Karpas-422 (cell line): ENCODE measurements at regions not wholly inside any gene's neighbourhood (a gene's known extent, or its start where the extent isn't known, plus 50 kb on each side); places are given as distances from the start of the nearest gene placed in this dataset.
A peak's percentile ranks its signal among the peaks of the same experiment; 100 is the strongest.

Experiments
- DNase-seq: peaks from one replicate; pipeline ENCODE4 v3.0.0-alpha.2; 2015
- H2AFZ ChIP-seq: fragments of 200-600 bp; sonication (generic); 2 replicates; pipeline ENCODE4 v1.6.1; 2014; ENCODE audit warnings: antibody characterized with exemption, low read length, mixed read lengths
- H3K27ac ChIP-seq: fragments of 200-600 bp; sonication (generic); 2 replicates; pipeline ENCODE4 v1.5.1; 2014; ENCODE audit warnings: mild to moderate bottlenecking, low read length, moderate library complexity
- H3K27me3 ChIP-seq: fragments of 200-600 bp; sonication (generic); 2 replicates; pipeline ENCODE4 v1.6.1; 2014; ENCODE audit warnings: low read length, mixed read lengths
- H3K36me3 ChIP-seq: fragments of 200-600 bp; sonication (generic); 2 replicates; pipeline ENCODE4 v1.6.1; 2014; ENCODE audit warnings: low read length, mixed read lengths; ENCODE audit not compliant: insufficient read depth
- H3K4me1 ChIP-seq: fragments of 200-600 bp; sonication (generic); 2 replicates; pipeline ENCODE4 v1.6.1; 2014; ENCODE audit warnings: mild to moderate bottlenecking, low read length, mixed read lengths
- H3K4me2 ChIP-seq: fragments of 200-600 bp; sonication (generic); 2 replicates; pipeline ENCODE4 v1.6.1; 2014; ENCODE audit warnings: low read length, low read depth, mild to moderate bottlenecking; ENCODE audit not compliant: poor library complexity, severe bottlenecking
- H3K4me3 ChIP-seq: fragments of 200-600 bp; sonication (generic); 2 replicates; pipeline ENCODE4 v1.5.1; 2014; ENCODE audit warnings: mild to moderate bottlenecking, antibody characterized with exemption, low read length, mixed read lengths
- H3K79me2 ChIP-seq: fragments of 200-600 bp; sonication (generic); 2 replicates; pipeline ENCODE4 v1.6.1; 2014; ENCODE audit warnings: mild to moderate bottlenecking, low read length, mixed read lengths
- H3K9ac ChIP-seq: fragments of 200-600 bp; sonication (generic); 2 replicates; pipeline ENCODE4 v1.6.0; 2014; ENCODE audit warnings: low read length
- H3K9me2 ChIP-seq: fragments of 200-600 bp; sonication (generic), shearing (Covaris generic); replicated peaks from 2 replicates; pipeline ENCODE4 v1.6.0; 2014; ENCODE audit warnings: mild to moderate bottlenecking, low read length, moderate library complexity; ENCODE audit not compliant: insufficient read depth
- H3K9me3 ChIP-seq: fragments of 300-700, 200-600 bp; sonication (generic); 2 replicates; pipeline ENCODE4 v1.6.1; 2014; ENCODE audit warnings: low read length, mixed read lengths
- H4K20me1 ChIP-seq: fragments of 200-600 bp; sonication (generic); 2 replicates; pipeline ENCODE4 v1.6.1; 2014; ENCODE audit warnings: mild to moderate bottlenecking, antibody characterized with exemption, low read length, low read depth; ENCODE audit not compliant: insufficient read depth

- no peak overlapping the region for H3K9ac ChIP-seq
- H3K36me3 ChIP-seq, result no peaks in the 10 kb centered on the region
- DNase-seq, result no peak
- H3K4me1 ChIP-seq, result no peaks in the 10 kb centered on the region
- no peak overlapping the region for H2AFZ ChIP-seq
- no peaks in the 10 kb centered on the region for H4K20me1 ChIP-seq
- H3K4me2 ChIP-seq, result no peak overlapping the region
- H3K79me2 ChIP-seq, result no peaks in the 10 kb centered on the region
- no peaks in the 10 kb centered on the region for H3K27me3 ChIP-seq
- no peaks in the 10 kb centered on the region for H3K9me2 ChIP-seq
- H3K4me3 ChIP-seq, result no peak overlapping the region
- no peaks in the 10 kb centered on the region for H3K9me3 ChIP-seq
- H3K27ac ChIP-seq, result no peak overlapping the region
Observed at GRCh38 chr15:37638116-37638515, 296.3 kb upstream of the TMCO5A start.

GRCh38 chr15:37638691-37639090, 295.7 kb upstream of the TMCO5A start:
- Histone ChIP-seq H3K4me2 (no peak overlapping the region), H3K9me2 (no peaks in the 10 kb centered on the region), H3K9me3 (no peaks in the 10 kb centered on the region), H3K4me3 (no peak overlapping the region), H4K20me1 (no peaks in the 10 kb centered on the region), H3K79me2 (no peaks in the 10 kb centered on the region), H3K27me3 (no peaks in the 10 kb centered on the region), H3K4me1 (no peaks in the 10 kb centered on the region), H2AFZ (no peak overlapping the region), H3K27ac (no peak overlapping the region), H3K9ac (no peak overlapping the region), H3K36me3 (no peaks in the 10 kb centered on the region)
- DNase-seq, result no peak

GRCh38 chr15:37652646-37653417, 281.6 kb upstream of the TMCO5A start:
- Histone ChIP-seq H3K27ac (no peak overlapping the region), H3K4me1 (no peaks in the 10 kb centered on the region), H4K20me1 (no peaks in the 10 kb centered on the region), H3K4me2 (no peak overlapping the region), H3K9me3 (peaks cover 4% of the 10 kb centered on the region; the same call in 1 of the 2 replicates), H3K79me2 (no peaks in the 10 kb centered on the region), H3K27me3 (no peaks in the 10 kb centered on the region), H3K36me3 (no peaks in the 10 kb centered on the region), H3K9ac (no peak overlapping the region), H3K4me3 (no peak overlapping the region), H2AFZ (no peak overlapping the region), H3K9me2 (no peaks in the 10 kb centered on the region)
- DNase-seq, result no peak

GRCh38 chr15:37678124-37678523, 256.3 kb upstream of the TMCO5A start:
- Histone ChIP-seq H3K4me1 (no peaks in the 10 kb centered on the region), H3K9me2 (no peaks in the 10 kb centered on the region), H3K4me2 (no peak overlapping the region), H3K36me3 (no peaks in the 10 kb centered on the region), H4K20me1 (no peaks in the 10 kb centered on the region), H3K27ac (no peak overlapping the region), H3K9ac (no peak overlapping the region), H2AFZ (no peak overlapping the region), H3K79me2 (no peaks in the 10 kb centered on the region), H3K9me3 (no peaks in the 10 kb centered on the region), H3K27me3 (no peaks in the 10 kb centered on the region), H3K4me3 (no peak overlapping the region)
- no peak for DNase-seq

- Histone ChIP-seq H3K9me3 (no peaks in the 10 kb centered on the region), H3K4me2 (no peak overlapping the region), H3K36me3 (no peaks in the 10 kb centered on the region), H3K27me3 (no peaks in the 10 kb centered on the region), H3K4me3 (no peak overlapping the region), H3K9ac (no peak overlapping the region), H2AFZ (no peak overlapping the region), H3K4me1 (no peaks in the 10 kb centered on the region), H4K20me1 (no peaks in the 10 kb centered on the region), H3K9me2 (no peaks in the 10 kb centered on the region), H3K79me2 (no peaks in the 10 kb centered on the region), H3K27ac (no peak overlapping the region)
- DNase-seq, result no peak
Observed at GRCh38 chr15:37679627-37680026, 254.8 kb upstream of the TMCO5A start.

DNA sequence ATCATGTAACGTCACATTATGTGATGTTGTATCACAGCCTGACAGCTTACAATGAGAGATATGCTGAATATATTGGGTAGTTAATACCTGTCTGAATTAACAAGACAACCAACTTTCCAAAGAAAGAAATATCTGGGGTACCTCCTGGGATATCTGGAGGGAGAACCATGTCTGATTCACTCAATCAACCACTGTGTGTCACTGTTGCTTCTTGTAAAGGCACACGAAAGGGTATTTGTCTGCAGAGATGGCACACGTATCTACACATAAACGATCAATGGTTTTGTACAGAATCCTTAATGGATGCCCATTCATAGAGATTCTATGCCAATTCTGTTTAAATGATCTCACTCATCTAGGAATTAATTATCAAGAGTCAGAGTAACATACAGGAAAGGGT, 252.1 kb upstream of the TMCO5A start:
- no peaks in the 10 kb centered on the region for H3K79me2 ChIP-seq
- H3K36me3 ChIP-seq, result no peaks in the 10 kb centered on the region
- no peaks in the 10 kb centered on the region for H3K4me1 ChIP-seq
- H4K20me1 ChIP-seq, result no peaks in the 10 kb centered on the region
- H3K27ac ChIP-seq, result no peak overlapping the region
- H2AFZ ChIP-seq, result no peak overlapping the region
- H3K9me3 ChIP-seq, result no peaks in the 10 kb centered on the region
- no peak overlapping the region for H3K4me3 ChIP-seq
- no peaks in the 10 kb centered on the region for H3K9me2 ChIP-seq
- H3K4me2 ChIP-seq, result no peak overlapping the region
- H3K27me3 ChIP-seq, result no peaks in the 10 kb centered on the region
- peak; percentile 74 for DNase-seq
- H3K9ac ChIP-seq, result no peak overlapping the region

DNA sequence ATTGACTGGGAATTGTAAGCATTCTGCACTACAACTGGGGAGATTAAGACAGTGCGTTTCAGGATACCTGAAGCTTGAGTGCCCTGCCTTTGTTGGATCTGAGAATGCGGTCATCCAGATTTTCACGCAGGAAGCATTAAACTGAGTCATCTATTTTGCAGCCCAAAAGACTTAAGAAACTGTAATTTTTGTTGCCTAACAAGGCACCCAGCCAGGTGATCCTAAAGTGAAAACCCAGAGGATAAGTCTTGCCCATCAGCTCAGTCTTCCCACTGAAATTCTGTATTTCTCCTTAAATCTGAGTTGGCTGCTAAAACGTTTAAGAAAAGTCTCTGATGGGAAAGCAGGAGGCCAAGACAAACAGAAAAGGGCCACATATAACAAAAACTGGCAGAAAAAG, 242.5 kb upstream of the TMCO5A start:
- no peaks in the 10 kb centered on the region for H3K79me2 ChIP-seq
- DNase-seq, result no peak
- H3K4me3 ChIP-seq, result no peak overlapping the region
- H3K4me1 ChIP-seq, result no peaks in the 10 kb centered on the region
- 0 out of 2 replicates have a peak, but pooled peaks cover 3% of the 10 kb centered on the region for H3K27me3 ChIP-seq
- no peaks in the 10 kb centered on the region for H3K9me2 ChIP-seq
- H2AFZ ChIP-seq, result no peak overlapping the region
- no peak overlapping the region for H3K4me2 ChIP-seq
- H3K27ac ChIP-seq, result no peak overlapping the region
- no peaks in the 10 kb centered on the region for H3K36me3 ChIP-seq
- no peak overlapping the region for H3K9ac ChIP-seq
- H4K20me1 ChIP-seq, result no peaks in the 10 kb centered on the region
- H3K9me3 ChIP-seq, result no peaks in the 10 kb centered on the region; the same call in 1 of the 2 replicates

DNA sequence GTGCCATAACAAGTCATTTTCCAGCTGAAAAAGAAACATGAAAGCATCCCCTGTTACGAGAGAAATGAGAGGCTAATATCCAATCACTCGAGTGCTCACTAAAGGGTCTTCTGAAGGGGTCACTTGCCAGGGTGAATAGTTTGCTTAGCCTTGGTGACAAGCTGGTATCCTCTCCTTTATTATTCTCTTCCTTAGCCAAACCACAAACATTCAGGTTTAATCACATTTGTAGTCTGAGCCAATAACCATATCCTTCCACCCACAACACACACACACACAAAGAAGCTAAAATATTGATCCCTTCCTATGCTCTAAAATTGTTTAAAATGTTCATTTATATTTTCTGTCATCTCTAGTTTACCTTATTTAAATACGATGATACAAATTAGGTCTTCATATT, 240.5 kb upstream of the TMCO5A start:
- Histone ChIP-seq H3K27me3 (0 out of 2 replicates have a peak, but pooled peaks cover 3% of the 10 kb centered on the region), H3K9ac (no peak overlapping the region), H3K9me2 (no peaks in the 10 kb centered on the region), H4K20me1 (no peaks in the 10 kb centered on the region), H3K4me1 (no peaks in the 10 kb centered on the region), H3K4me3 (no peak overlapping the region), H3K9me3 (no peaks in the 10 kb centered on the region; the same call in 1 of the 2 replicates), H2AFZ (no peak overlapping the region), H3K36me3 (no peaks in the 10 kb centered on the region), H3K27ac (no peak overlapping the region), H3K4me2 (no peak overlapping the region), H3K79me2 (no peaks in the 10 kb centered on the region)
- DNase-seq, result no peak
